Inferior parietal cortex (tissue), 1 donor: ENCODE measurements at regions not wholly inside any gene's neighbourhood (a gene's known extent, or its start where the extent isn't known, plus 50 kb on each side); places are given as distances from the start of the nearest gene placed in this dataset.

Experiments used
- DNase-seq: peaks from one replicate; pipeline ENCODE4 v3.0.0-alpha.2; 2016; ENCODE audit errors: extremely low spot score

- no peak for DNase-seq
Observed at GRCh38 chr11:92533657-92534335, 309.2 kb downstream of the FAT3 start.

DNA sequence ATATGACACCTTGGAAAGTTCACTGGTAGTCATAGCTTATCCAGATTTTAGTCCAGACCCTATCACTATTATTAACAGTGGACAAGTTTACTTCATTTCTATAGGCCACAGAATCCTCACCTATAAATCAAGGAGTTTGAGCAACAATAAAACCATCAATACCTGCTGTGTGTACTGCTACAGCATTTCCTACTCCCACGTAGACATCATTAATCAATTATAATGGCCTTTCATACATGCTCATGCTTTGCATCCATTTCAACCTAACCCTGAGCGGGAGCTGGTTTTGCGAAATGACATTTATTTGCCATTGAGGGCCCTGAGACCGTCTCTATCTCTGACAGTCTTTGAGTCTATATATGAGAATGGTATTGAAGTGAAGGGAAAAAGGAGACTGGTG, 312.3 kb downstream of the FAT3 start:
- no peak for DNase-seq

DNA sequence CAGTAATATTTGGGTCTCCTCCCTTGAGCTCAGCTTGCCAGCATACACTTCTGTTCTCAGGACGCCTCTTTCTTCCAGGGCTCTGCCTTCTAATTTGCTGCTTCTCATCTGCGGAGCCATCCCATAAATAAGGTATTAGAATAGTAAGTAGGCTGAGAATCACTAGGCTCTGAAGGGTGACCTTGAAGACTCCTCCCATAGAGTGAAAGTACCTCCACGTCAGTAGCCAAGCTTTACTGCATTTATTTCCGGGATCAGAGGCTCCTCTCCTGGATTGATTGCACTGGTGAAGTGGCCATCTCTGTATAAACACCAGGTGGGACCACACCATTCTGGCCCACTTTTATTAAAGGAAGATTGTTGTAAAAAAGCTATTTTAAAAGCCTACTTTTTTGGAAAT, 315.5 kb downstream of the FAT3 start:
- DNase-seq: no peak

DNA sequence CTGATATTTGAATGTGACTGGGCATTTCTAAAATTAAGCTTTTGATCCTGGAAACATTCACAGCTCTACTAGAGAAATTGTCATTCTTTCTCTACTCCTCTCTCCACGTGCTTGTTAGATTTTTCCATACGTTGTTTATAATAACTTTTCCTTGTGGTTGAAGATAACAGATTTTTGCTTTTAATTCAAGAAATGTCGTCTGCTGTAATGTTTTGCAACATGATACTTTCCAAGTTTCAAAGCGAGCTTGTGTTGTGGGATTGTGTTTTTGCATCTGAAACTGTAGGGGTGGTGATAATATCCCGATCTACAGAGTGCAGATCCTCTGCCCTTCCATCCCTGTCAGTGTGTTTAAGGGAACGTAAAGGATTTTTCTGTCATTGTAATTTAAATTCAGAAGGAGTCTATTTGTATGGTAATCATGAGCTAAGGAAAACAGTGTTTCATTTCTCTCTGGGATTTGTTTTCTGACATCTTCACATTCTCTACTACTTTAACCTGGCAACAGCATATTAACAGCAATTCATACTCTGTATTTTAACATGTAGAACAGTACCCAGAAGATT, 321.4 kb downstream of the FAT3 start:
- DNase-seq: no peak

GRCh38 chr11:92546603-92547002, 322.0 kb downstream of the FAT3 start:
- DNase-seq: no peak

DNA sequence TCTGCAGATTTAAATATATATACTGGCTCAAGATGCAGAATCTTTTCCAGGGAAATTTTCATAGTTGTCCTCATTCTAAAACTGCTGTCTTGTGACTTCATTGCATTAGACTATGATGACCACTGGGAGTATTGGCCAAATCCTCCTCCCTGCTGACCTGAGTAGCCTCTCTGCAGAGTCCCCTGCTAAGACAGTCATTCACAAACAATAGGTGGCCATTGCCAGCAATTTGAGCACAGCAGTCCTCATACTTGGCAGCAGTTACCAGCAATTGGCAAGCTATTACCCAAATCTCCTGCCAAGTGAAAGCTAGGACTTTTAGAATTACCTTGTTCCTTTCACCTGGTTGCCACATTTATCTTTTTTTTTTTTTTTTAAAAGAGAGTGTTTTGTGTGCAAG, 325.8 kb downstream of the FAT3 start:
- peak; percentile 25 for DNase-seq

DNA sequence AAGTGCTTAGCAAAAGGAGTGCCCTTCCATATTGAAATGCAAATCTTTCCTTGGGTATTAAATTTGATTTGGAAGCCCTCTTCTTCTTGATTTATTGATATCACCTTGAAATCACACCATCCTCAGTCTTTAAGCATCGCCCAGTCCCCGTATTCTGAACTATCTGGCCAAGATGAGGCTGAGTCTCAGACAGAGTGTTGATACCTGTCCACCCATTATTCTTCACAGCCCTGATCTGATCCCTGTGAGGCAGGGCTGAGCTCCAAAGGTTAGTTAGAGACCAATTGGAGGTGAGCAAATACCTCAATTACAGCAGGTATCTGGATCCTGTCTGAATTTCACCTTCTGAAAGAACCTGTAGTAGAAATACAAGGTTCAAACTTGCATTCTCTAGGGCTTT, 326.3 kb downstream of the FAT3 start:
- DNase-seq: no peak

GRCh38 chr11:92552942-92553341, 328.3 kb downstream of the FAT3 start:
- DNase-seq: no peak

DNA sequence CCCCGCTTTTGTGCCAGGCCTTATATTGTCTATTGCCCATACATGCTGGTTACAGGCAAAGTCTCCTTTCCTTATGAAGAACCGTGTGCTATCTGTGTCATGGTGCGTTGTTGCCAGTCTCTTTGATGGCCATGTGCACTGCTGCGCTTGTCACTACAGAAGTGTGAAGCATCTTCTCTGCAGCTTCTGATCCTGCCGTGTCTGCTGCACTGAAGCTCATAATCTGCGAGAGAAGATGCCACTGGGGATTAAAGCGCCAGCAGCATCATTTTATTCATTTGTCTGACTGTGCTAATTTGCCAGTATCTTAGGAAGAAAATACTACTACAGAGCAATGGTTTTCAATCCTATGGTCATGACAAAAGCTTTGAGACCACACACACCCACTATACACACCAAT, 330.1 kb downstream of the FAT3 start:
- no peak for DNase-seq

- no peak for DNase-seq
Observed at GRCh38 chr11:92556431-92556830, 331.8 kb downstream of the FAT3 start.

- DNase-seq: no peak
Observed at GRCh38 chr11:92557879-92558278, 333.3 kb downstream of the FAT3 start.

DNA sequence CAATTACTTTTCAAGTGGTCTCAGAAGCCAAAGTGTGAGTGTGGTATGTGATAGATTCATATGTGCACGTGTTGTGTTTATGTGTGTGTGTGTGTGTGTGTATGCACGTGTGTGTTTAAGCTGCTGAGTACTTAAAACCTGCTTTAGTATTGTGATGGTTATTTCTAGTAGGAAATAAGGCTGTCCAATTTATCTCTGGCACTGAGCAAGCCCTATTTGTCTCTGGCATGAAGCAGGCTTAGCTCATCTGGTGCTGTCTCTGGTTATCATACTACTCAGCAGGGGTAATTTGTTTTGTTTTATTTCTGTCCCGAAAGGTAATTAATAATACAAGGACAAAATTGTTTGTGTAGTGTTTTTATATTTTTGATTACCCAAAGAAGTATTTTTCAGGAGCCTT, 333.7 kb downstream of the FAT3 start:
- no peak for DNase-seq

- no peak for DNase-seq
Observed at GRCh38 chr11:92569726-92570125, 345.1 kb downstream of the FAT3 start.

- no peak for DNase-seq
Observed at GRCh38 chr11:92572559-92572958, 347.9 kb downstream of the FAT3 start.

GRCh38 chr11:92576315-92576714, 351.7 kb downstream of the FAT3 start:
- DNase-seq: no peak

- no peak for DNase-seq
Observed at GRCh38 chr11:92580908-92581307, 356.3 kb downstream of the FAT3 start.

DNA sequence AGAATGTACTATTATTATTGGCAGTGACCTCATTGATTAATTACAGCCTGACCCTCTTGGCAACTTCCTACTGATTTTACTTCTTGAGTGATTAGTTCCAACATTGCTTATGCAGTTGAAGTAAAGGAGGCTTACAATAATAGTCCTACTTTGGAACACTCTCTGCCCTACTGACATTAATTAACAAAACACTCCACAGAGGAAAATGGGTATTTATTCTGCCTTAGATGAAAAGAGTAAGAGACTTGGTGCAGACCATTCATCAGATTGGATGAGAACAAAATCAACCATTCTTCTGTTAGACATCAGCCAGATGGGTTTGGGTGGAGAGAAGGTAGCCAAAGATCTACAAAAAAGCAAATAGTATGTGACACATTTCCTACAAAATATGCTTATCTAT, 363.8 kb downstream of the FAT3 start:
- no peak for DNase-seq

DNA sequence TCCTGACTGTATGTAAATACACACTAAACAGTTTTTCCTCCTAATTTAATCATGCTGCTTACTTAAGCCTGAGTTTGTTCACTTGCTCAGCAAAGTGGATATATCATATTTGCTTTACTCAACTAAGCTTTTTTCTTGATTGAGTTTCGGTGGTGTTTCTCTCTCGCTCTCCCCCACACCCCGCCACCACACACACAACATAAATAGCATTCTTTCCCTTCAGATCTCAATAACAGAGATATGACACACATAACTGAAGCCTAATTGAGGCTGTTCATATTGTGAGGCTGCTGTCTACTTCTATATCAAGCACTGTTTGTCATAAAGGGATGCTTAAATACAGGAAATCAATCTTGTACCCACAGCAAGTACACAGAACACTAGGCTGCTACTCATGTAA, 364.9 kb downstream of the FAT3 start:
- DNase-seq: no peak

DNA sequence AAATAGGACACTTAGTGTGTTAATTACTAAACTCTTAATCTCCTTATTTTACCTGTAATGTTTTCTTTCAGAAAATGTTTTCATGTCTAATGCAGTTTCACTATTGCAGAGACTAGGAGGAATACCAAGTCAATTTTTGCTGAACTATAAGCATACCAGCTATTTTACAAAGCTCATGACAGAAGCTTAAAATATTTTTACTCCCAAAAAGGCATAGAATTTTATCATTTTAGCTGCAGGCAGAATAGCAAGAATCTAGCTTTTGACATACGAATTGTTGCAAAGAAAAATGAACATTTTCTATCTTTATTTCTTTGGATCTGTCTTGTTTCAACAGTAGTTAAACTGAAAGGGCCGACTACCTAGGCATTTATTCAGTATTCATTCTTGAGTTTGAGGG, 366.9 kb downstream of the FAT3 start:
- DNase-seq: no peak

GRCh38 chr11:92594251-92594650, 369.6 kb downstream of the FAT3 start:
- no peak for DNase-seq

GRCh38 chr11:92595052-92595451, 370.4 kb downstream of the FAT3 start:
- no peak for DNase-seq

- no peak for DNase-seq
Observed at GRCh38 chr11:92596596-92597317, 372.1 kb downstream of the FAT3 start.

DNA sequence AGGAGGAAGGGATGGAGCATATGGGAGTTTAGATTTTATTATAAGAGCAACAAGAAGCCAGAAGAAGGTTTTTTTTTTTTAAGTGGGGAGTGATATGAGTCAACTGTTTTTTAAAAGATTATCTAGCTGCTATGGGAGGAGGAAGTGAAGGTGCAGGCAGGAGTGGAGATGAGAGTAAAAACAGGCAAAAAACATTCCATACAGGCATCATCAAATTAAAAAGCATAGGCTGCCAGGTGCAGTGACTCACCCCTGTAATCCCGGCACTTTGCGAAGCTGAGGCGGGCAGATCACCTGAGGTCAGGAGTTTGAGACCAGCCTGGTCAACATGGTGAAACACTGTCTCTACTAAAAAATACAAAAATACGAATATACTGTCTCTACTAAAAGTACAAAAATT, 368.4 kb upstream of the MTNR1B start:
- DNase-seq: no peak
